ENCODE measurements at regions not wholly inside any gene's neighbourhood (a gene's known extent, or its start where the extent isn't known, plus 50 kb on each side); places are given as distances from the start of the nearest gene placed in this dataset.

DNA sequence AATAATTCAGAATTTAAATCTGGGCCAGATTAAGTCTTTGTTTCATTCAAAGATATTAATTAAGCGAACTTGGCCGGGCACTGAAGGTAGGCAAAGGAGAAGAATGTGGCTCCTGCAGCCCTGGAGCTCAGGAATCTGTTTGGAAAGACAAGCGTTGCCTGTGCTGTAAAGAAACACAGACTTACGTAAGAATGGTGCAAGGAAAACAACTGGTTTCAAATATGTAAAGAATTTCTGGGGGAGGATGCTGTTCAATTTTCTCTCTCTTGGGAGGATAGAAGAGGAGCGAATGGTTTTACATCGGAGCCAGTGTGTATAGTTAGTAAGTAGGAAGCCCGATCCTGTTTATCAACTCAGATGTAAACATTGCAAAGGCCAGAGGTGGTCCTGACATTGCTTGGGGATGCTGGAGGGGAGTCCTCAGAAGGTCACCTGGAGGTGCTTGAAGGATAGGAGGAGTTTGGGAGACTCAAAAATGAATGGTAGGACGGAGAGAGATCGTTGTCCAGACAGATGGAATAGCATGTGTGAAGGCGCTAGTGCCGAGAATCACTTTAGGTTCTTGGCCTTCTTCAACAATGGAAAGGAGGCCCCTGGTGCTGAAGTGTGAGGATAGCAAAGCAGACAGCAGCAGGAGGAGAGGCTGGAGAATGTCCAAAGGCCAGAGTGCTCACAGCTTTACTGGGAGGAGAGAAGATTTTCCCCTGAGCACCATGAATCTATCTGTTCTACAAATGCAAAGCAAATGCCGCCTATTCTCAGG is 456.1 kb downstream of the LPIN1 start:
- no peak overlapping the region for H3K56ac ChIP-seq (ENCODE audit: low read length)
- no peaks in the 10 kb centered on the region for H3K79me2 ChIP-seq (ENCODE audit: control insufficient read depth, insufficient read depth, low read length)
- H3K18ac ChIP-seq (ENCODE audit: low read length), result no peak overlapping the region
- H3K4ac ChIP-seq (ENCODE audit: low read depth, low read length), result no peak overlapping the region
- no peak overlapping the region for H2BK15ac ChIP-seq (replicated peaks; ENCODE audit: low read depth)
- H3K27ac ChIP-seq (ENCODE audit: low read depth, low read length), result no peak overlapping the region
- no peak overlapping the region for H4K8ac ChIP-seq (ENCODE audit: low read depth, low read length)
- peak; percentile 19 for DNase-seq
- no peak overlapping the region for H2BK120ac ChIP-seq (ENCODE audit: low read depth, low read length)
- H3K4me1 ChIP-seq (ENCODE audit: control insufficient read depth, low read depth, low read length), result no peaks in the 10 kb centered on the region
- H2BK5ac ChIP-seq (ENCODE audit: low read length), result no peak overlapping the region
- H3K4me2 ChIP-seq (ENCODE audit: low read length), result no peak overlapping the region
- H3K79me1 ChIP-seq (ENCODE audit: low read length), result no peaks in the 10 kb centered on the region
- H3K36me3 ChIP-seq (ENCODE audit: control insufficient read depth, insufficient read depth, low read length), result no peaks in the 10 kb centered on the region
- no peak overlapping the region for H3K4me3 ChIP-seq (ENCODE audit: low read length)
- no peaks in the 10 kb centered on the region for H3K27me3 ChIP-seq (ENCODE audit: insufficient read depth, low read length, poor library complexity)
- H4K5ac ChIP-seq (ENCODE audit: low read length), result no peak overlapping the region
- H3K9ac ChIP-seq (ENCODE audit: low read length), result no peak overlapping the region
- WGBS (ENCODE audit: extremely low coverage, insufficient coverage, low lambda C conversion rate), result no CpG with 5 or more reads among the region's 12 CpGs
- H2AK5ac ChIP-seq (ENCODE audit: low read length), result no peak overlapping the region
- no peak overlapping the region for H3K23ac ChIP-seq (ENCODE audit: low read length)

- H2AK5ac ChIP-seq (ENCODE audit: low read length), result no peak overlapping the region
- H3K4me1 ChIP-seq (ENCODE audit: control insufficient read depth, low read depth, low read length), result no peaks in the 10 kb centered on the region
- no peak overlapping the region for H3K23ac ChIP-seq (ENCODE audit: low read length)
- no peak overlapping the region for H2BK15ac ChIP-seq (replicated peaks; ENCODE audit: low read depth)
- H3K27me3 ChIP-seq (ENCODE audit: insufficient read depth, low read length, poor library complexity), result no peaks in the 10 kb centered on the region
- no peak overlapping the region for H2BK120ac ChIP-seq (ENCODE audit: low read depth, low read length)
- H3K27ac ChIP-seq (ENCODE audit: low read depth, low read length), result no peak overlapping the region
- no peak overlapping the region for H3K18ac ChIP-seq (ENCODE audit: low read length)
- no peaks in the 10 kb centered on the region for H3K79me1 ChIP-seq (ENCODE audit: low read length)
- H4K8ac ChIP-seq (ENCODE audit: low read depth, low read length), result no peak overlapping the region
- H3K4me3 ChIP-seq (ENCODE audit: low read length), result no peak overlapping the region
- no peak overlapping the region for H3K4ac ChIP-seq (ENCODE audit: low read depth, low read length)
- H3K56ac ChIP-seq (ENCODE audit: low read length), result no peak overlapping the region
- no peaks in the 10 kb centered on the region for H3K79me2 ChIP-seq (ENCODE audit: control insufficient read depth, insufficient read depth, low read length)
- H4K5ac ChIP-seq (ENCODE audit: low read length), result no peak overlapping the region
- no peak for DNase-seq
- WGBS (ENCODE audit: extremely low coverage, insufficient coverage, low lambda C conversion rate), result no CpG with 5 or more reads among the region's 2 CpGs
- H2BK5ac ChIP-seq (ENCODE audit: low read length), result no peak overlapping the region
- no peak overlapping the region for H3K9ac ChIP-seq (ENCODE audit: low read length)
- H3K4me2 ChIP-seq (ENCODE audit: low read length), result no peak overlapping the region
- H3K36me3 ChIP-seq (ENCODE audit: control insufficient read depth, insufficient read depth, low read length), result no peaks in the 10 kb centered on the region
These were observed 457.1 kb downstream of the LPIN1 start for GRCh38 chr2:12203528-12203927.

DNA sequence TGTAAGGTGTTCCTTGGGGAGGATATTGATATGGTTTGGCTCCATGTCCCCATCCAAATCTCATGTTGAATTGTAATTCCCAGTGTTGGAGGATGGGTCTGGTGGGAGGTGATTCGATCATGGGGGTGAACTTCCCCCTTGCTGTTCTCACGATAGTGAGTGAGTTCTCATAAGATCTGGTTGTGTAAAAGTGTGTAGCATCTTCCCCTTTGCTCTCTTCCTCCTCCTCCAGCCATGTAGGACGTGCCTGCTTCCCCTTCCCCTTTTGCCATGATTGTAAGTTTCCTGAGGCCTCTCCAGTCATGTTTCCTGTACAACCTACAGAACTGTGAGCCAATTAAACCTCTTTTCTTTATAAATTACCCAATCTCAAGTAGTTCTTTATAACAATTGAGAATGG is 458.7 kb downstream of the LPIN1 start:
- H3K56ac ChIP-seq (ENCODE audit: low read length), result no peak overlapping the region
- no peaks in the 10 kb centered on the region for H3K4me1 ChIP-seq (ENCODE audit: control insufficient read depth, low read depth, low read length)
- no peaks in the 10 kb centered on the region for H3K79me1 ChIP-seq (ENCODE audit: low read length)
- WGBS (ENCODE audit: extremely low coverage, insufficient coverage, low lambda C conversion rate), result no CpG with 5 or more reads among the region's 3 CpGs
- H3K18ac ChIP-seq (ENCODE audit: low read length), result no peak overlapping the region
- no peaks in the 10 kb centered on the region for H3K27me3 ChIP-seq (ENCODE audit: insufficient read depth, low read length, poor library complexity)
- no peak overlapping the region for H2BK15ac ChIP-seq (replicated peaks; ENCODE audit: low read depth)
- H2BK120ac ChIP-seq (ENCODE audit: low read depth, low read length), result no peak overlapping the region
- no peak overlapping the region for H2BK5ac ChIP-seq (ENCODE audit: low read length)
- no peak overlapping the region for H3K4me3 ChIP-seq (ENCODE audit: low read length)
- no peak overlapping the region for H3K23ac ChIP-seq (ENCODE audit: low read length)
- H4K5ac ChIP-seq (ENCODE audit: low read length), result no peak overlapping the region
- H3K79me2 ChIP-seq (ENCODE audit: control insufficient read depth, insufficient read depth, low read length), result no peaks in the 10 kb centered on the region
- no peak for DNase-seq
- H3K36me3 ChIP-seq (ENCODE audit: control insufficient read depth, insufficient read depth, low read length), result no peaks in the 10 kb centered on the region
- no peak overlapping the region for H3K9ac ChIP-seq (ENCODE audit: low read length)
- H3K4ac ChIP-seq (ENCODE audit: low read depth, low read length), result no peak overlapping the region
- no peak overlapping the region for H3K4me2 ChIP-seq (ENCODE audit: low read length)
- no peak overlapping the region for H2AK5ac ChIP-seq (ENCODE audit: low read length)
- H3K27ac ChIP-seq (ENCODE audit: low read depth, low read length), result no peak overlapping the region
- no peak overlapping the region for H4K8ac ChIP-seq (ENCODE audit: low read depth, low read length)

GRCh38 chr2:12207491-12207890 is 461.1 kb downstream of the LPIN1 start:
- Histone ChIP-seq H2AK5ac (ENCODE audit: low read length) (no peak overlapping the region), H3K4me1 (ENCODE audit: control insufficient read depth, low read depth, low read length) (no peaks in the 10 kb centered on the region), H4K8ac (ENCODE audit: low read depth, low read length) (no peak overlapping the region), H3K4me3 (ENCODE audit: low read length) (no peak overlapping the region), H3K4ac (ENCODE audit: low read depth, low read length) (no peak overlapping the region), H2BK120ac (ENCODE audit: low read depth, low read length) (no peak overlapping the region), H3K18ac (ENCODE audit: low read length) (no peak overlapping the region), H3K4me2 (ENCODE audit: low read length) (no peak overlapping the region), H4K5ac (ENCODE audit: low read length) (no peak overlapping the region), H3K56ac (ENCODE audit: low read length) (no peak overlapping the region), H3K27me3 (ENCODE audit: insufficient read depth, low read length, poor library complexity) (no peaks in the 10 kb centered on the region), H2BK5ac (ENCODE audit: low read length) (no peak overlapping the region), H3K36me3 (ENCODE audit: control insufficient read depth, insufficient read depth, low read length) (no peaks in the 10 kb centered on the region), H3K23ac (ENCODE audit: low read length) (no peak overlapping the region), H3K79me1 (ENCODE audit: low read length) (no peaks in the 10 kb centered on the region), H3K9ac (ENCODE audit: low read length) (no peak overlapping the region), H3K79me2 (ENCODE audit: control insufficient read depth, insufficient read depth, low read length) (no peaks in the 10 kb centered on the region), H3K27ac (ENCODE audit: low read depth, low read length) (no peak overlapping the region), H2BK15ac (replicated peaks; ENCODE audit: low read depth) (no peak overlapping the region)
- no CpG with 5 or more reads among the region's 1 CpG for WGBS (ENCODE audit: extremely low coverage, insufficient coverage, low lambda C conversion rate)
- no peak for DNase-seq

DNA sequence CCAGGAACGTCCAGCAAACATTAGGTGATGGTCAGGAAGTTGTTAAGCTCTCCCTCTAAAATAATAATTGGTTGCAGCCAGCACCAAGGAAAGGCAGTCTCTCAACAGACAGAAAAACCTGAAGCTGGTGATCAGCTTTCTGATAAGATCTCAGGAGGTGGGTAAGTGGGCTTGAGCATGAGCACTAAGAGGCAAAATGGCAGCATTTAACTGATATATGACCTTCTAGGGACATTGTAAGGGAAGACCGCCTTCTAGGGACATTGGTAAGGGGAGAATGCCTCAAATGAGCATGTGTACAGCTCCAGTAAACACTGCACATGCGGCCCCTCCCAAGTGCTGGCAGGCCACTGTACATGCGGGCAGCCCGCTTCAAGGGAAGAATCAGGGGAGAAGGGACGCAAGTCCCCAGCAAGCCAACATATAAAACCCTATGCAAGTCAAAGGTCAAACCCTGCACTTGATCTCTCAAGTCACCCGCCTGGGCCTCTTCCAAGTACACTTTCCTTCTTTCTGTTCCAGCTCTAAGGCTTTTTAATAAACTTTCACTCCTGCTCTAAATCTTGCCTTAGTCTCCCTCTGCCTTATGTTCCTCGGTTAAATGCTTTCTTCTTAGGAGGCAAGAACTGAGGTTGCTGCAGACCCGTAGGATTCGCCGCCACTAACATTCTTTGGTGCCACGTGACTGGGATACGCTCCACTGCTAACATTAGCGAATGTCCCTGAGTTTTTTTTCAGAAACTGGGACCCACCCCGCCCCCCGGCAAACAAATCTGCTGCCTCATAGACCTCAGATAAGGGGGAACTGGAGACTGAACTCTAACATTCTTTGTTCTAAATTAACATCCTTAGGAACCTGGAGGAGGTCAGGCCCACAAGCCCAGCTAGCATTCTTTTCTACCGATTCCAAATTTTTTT is 463.8 kb downstream of the LPIN1 start:
- H3K9ac ChIP-seq (ENCODE audit: low read length), result no peak overlapping the region
- no peaks in the 10 kb centered on the region for H3K36me3 ChIP-seq (ENCODE audit: control insufficient read depth, insufficient read depth, low read length)
- H2BK120ac ChIP-seq (ENCODE audit: low read depth, low read length), result no peak overlapping the region
- H3K79me1 ChIP-seq (ENCODE audit: low read length), result no peaks in the 10 kb centered on the region
- no peak overlapping the region for H4K5ac ChIP-seq (ENCODE audit: low read length)
- no peaks in the 10 kb centered on the region for H3K79me2 ChIP-seq (ENCODE audit: control insufficient read depth, insufficient read depth, low read length)
- no peak overlapping the region for H3K18ac ChIP-seq (ENCODE audit: low read length)
- no peak overlapping the region for H2BK5ac ChIP-seq (ENCODE audit: low read length)
- no peak overlapping the region for H3K27ac ChIP-seq (ENCODE audit: low read depth, low read length)
- H3K23ac ChIP-seq (ENCODE audit: low read length), result no peak overlapping the region
- H2AK5ac ChIP-seq (ENCODE audit: low read length), result no peak overlapping the region
- H3K56ac ChIP-seq (ENCODE audit: low read length), result no peak overlapping the region
- H3K27me3 ChIP-seq (ENCODE audit: insufficient read depth, low read length, poor library complexity), result no peaks in the 10 kb centered on the region
- H3K4me1 ChIP-seq (ENCODE audit: control insufficient read depth, low read depth, low read length), result no peaks in the 10 kb centered on the region
- H2BK15ac ChIP-seq (replicated peaks; ENCODE audit: low read depth), result no peak overlapping the region
- H4K8ac ChIP-seq (ENCODE audit: low read depth, low read length), result no peak overlapping the region
- no peak overlapping the region for H3K4me3 ChIP-seq (ENCODE audit: low read length)
- no peak overlapping the region for H3K4ac ChIP-seq (ENCODE audit: low read depth, low read length)
- no CpG with 5 or more reads among the region's 17 CpGs for WGBS (ENCODE audit: extremely low coverage, insufficient coverage, low lambda C conversion rate)
- H3K4me2 ChIP-seq (ENCODE audit: low read length), result no peak overlapping the region
- DNase-seq, result no peak

All from mesendoderm (in vitro differentiated cells).